H1 (cell line): ENCODE measurements at regions not wholly inside any gene's neighbourhood (a gene's known extent, or its start where the extent isn't known, plus 50 kb on each side); places are given as distances from the start of the nearest gene placed in this dataset.

Source experiments
- CBX5 ChIP-seq: fragments of 300-800, 300-1000 bp; sonication (generic); IDR thresholded peaks from 2 replicates; pipeline ENCODE4 v1.7.1; 2016; ENCODE audit warnings: antibody characterized with exemption, low read length, low read depth
- POLR2A ChIP-seq, 2 experiments: IDR thresholded peaks; 1 replicate in 1 of 2; 2 replicates in 1 of 2; pipeline ENCODE4 v1.6.1; 2011; ENCODE audit warnings: low read depth in 2 of 2, low read length in 2 of 2, mild to moderate bottlenecking in 2 of 2; ENCODE audit errors: control extremely low read depth in 1 of 2
- YY1 ChIP-seq: IDR thresholded peaks from 2 replicates; pipeline ENCODE4 v1.6.1; 2011; ENCODE audit warnings: low read depth, mild to moderate bottlenecking, low read length

DNA sequence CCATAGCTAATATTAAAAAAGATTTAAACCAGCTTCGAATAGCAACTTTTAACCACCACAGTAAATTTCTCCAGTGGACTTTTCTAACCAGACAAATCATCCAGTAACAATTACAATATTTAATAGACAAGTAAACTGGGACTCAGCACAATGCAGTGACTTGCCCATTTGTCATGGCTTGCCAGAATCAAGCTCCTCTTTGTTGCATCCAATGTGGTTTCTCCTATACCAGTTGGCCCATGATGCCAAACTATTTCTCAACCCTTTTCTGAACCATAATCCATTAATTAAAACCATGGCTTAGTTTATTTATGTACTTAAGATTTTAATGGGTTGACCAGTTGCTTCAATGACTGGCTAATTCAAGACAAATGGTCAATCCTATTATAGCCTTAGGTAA lies 64.4 kb downstream of the DIO2 start (continued):
- TF ChIP-seq CBX5: no peak
- no peak for TF ChIP-seq POLR2A (IDR thresholded peaks at IDR 0.05; ENCODE audit: control extremely low read depth in 1 of 2, low read depth in 2 of 2, low read length in 2 of 2)
- no peak for TF ChIP-seq YY1
